GM19035 (cell line): ENCODE measurements at regions not wholly inside any gene's neighbourhood (a gene's known extent, or its start where the extent isn't known, plus 50 kb on each side); places are given as distances from the start of the nearest gene placed in this dataset.

Experiments used
- ATAC-seq: cut with Tn5 transposase; IDR thresholded peaks from one replicate; pipeline ENCODE4 v1.9.1; 2021; ENCODE audit not compliant: unreplicated experiment

- ATAC-seq: no peak
These were observed 1929.9 kb upstream of the SEL1L start for GRCh38 chr14:83463500-83464098.

GRCh38 chr14:83467811-83468210 is 1934.2 kb upstream of the SEL1L start:
- no peak for ATAC-seq

GRCh38 chr14:83470466-83470865 is 1936.8 kb upstream of the SEL1L start:
- no peak for ATAC-seq

- ATAC-seq: no peak
These were observed 1937.5 kb upstream of the SEL1L start for GRCh38 chr14:83470959-83471695.

GRCh38 chr14:83473416-83474235 is 1940.0 kb upstream of the SEL1L start:
- ATAC-seq: no peak

GRCh38 chr14:83478741-83479140 is 1945.1 kb upstream of the SEL1L start:
- ATAC-seq: no peak

- ATAC-seq: no peak
These were observed 1949.4 kb upstream of the SEL1L start for GRCh38 chr14:83483063-83483462.

GRCh38 chr14:83485591-83485990 is 1951.9 kb upstream of the SEL1L start:
- no peak for ATAC-seq

GRCh38 chr14:83491091-83491490 is 1957.4 kb upstream of the SEL1L start:
- no peak for ATAC-seq

GRCh38 chr14:83520837-83521236 is 1987.2 kb upstream of the SEL1L start:
- no peak for ATAC-seq

GRCh38 chr14:83529531-83529930 is 1995.9 kb upstream of the SEL1L start:
- ATAC-seq: no peak

GRCh38 chr14:83533734-83534133 is 1996.2 kb upstream of the FLRT2 start:
- no peak for ATAC-seq

GRCh38 chr14:83534995-83535394 is 1994.9 kb upstream of the FLRT2 start:
- no peak for ATAC-seq

GRCh38 chr14:83535444-83535843 is 1994.5 kb upstream of the FLRT2 start:
- ATAC-seq: no peak

- no peak for ATAC-seq
These were observed 1988.8 kb upstream of the FLRT2 start for GRCh38 chr14:83541147-83541546.

GRCh38 chr14:83548061-83548839 is 1981.7 kb upstream of the FLRT2 start:
- no peak for ATAC-seq

- no peak for ATAC-seq
These were observed 1973.9 kb upstream of the FLRT2 start for GRCh38 chr14:83556065-83556464.

- ATAC-seq: no peak
These were observed 1973.0 kb upstream of the FLRT2 start for GRCh38 chr14:83556746-83557453.

- no peak for ATAC-seq
These were observed 1971.0 kb upstream of the FLRT2 start for GRCh38 chr14:83558946-83559345.

GRCh38 chr14:83559721-83560120 is 1970.2 kb upstream of the FLRT2 start:
- no peak for ATAC-seq

GRCh38 chr14:83561261-83561660 is 1968.7 kb upstream of the FLRT2 start:
- no peak for ATAC-seq
